ENCODE measurements at regions not wholly inside any gene's neighbourhood (a gene's known extent, or its start where the extent isn't known, plus 50 kb on each side); places are given as distances from the start of the nearest gene placed in this dataset.

GRCh38 chr7:67823345-67823744, 826.7 kb downstream of the TYW1 start:
- TF ChIP-seq MAFK (IDR thresholded peaks at IDR 0.05; ENCODE audit: low read depth, low read length) (no peak), RCOR1 (IDR thresholded peaks at IDR 0.05; ENCODE audit: insufficient replicate concordance, low read length) (no peak), CTCF (conservative IDR thresholded peaks at IDR 0.05; ENCODE audit: low read depth, low read length) (no peak), POLR2A (IDR thresholded peaks at IDR 0.05; ENCODE audit: low read depth, low read length) (no peak), MXI1 (IDR thresholded peaks at IDR 0.05; ENCODE audit: borderline replicate concordance, low read depth, low read length) (no peak), ELK1 (IDR thresholded peaks at IDR 0.05; ENCODE audit: borderline replicate concordance, low read depth, low read length) (no peak), SMC3 (IDR thresholded peaks at IDR 0.05; ENCODE audit: low read depth, low read length) (no peak), RFX5 (IDR thresholded peaks at IDR 0.05; ENCODE audit: low read depth, low read length) (no peak), FOS (IDR thresholded peaks at IDR 0.05; ENCODE audit: low read depth, low read length) (no peak), RAD21 (IDR thresholded peaks at IDR 0.05; ENCODE audit: low read length) (no peak), BHLHE40 (IDR thresholded peaks at IDR 0.05; ENCODE audit: low read depth, low read length) (no peak), NFE2L2 (IDR thresholded peaks at IDR 0.05; ENCODE audit: low read depth, low read length) (no peak), CEBPB (IDR thresholded peaks at IDR 0.05; ENCODE audit: low read depth, low read length) (no peak), USF2 (IDR thresholded peaks at IDR 0.05; ENCODE audit: low read depth, low read length) (no peak)

Data from IMR-90 (cell line).